Kasumi-1 (cell line): ENCODE measurements at regions not wholly inside any gene's neighbourhood (a gene's known extent, or its start where the extent isn't known, plus 50 kb on each side); places are given as distances from the start of the nearest gene placed in this dataset.

Experiments used
- DNase-seq, 2 experiments: peaks; one replicate each; lab custom pipeline; 2025; lab: John Stamatoyannopoulos, UW

DNA sequence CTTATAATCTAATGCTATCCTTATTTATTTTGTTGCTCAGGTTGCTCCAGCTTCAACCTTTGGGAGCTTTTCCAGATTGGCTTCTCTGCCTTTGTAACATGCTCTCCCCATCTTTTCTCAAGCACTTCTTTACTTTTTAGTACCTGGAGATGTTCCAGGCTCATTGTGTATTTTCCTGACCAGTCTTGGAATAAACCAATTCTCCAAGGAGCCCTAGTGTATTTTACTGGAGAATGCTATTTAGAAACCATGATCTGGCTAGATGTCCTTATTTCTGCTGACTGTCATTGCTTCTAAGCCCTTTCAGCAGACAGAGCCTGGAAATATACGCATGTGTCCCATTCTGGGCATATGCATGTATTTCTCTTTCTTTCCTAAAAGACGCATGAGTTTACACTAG lies 95.7 kb downstream of the EMX2 start:
- no peak for DNase-seq

DNA sequence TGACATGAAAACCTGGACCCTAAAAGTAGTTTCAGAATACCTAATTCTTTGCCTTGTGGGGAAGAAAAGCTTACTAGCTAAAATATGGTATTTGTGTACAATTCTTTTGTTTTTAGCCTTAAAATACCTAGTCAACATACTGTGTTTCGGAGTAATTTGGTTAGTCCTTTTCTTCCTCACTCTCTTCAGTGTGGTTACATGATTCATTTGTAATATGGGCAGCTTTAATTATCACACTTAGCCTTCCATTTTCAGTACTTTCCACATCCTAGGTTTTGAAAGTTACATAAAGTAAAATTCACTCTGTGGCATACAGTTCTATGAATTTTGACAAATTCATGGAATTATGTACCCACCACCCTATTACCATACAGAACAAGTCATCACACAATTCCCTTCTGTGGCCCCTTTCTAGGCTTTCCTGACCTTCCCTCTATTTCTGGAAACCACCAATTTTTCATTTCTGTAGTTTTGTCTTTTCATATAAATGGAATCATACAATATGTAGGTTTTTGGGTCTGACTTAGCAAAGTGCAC lies 96.2 kb downstream of the EMX2 start:
- DNase-seq, result no peak

DNA sequence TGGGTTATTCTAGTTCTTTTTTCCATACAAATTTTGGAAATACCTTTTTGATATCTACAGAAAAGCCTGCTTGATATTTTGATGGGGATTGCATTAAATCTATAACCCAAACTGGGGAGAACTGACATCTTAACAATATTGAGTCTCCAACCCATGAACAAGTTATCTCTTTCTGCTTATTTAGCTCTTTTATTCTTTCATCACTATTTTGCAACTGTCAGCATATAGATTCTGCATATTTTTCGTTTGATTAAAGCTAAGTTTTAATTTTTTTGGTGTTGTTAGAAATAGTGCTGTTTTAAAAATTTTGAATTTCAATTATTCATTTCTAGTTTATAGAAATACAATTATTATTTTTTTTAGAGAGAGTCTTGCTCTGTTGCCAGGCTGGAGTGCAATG lies 97.9 kb downstream of the EMX2 start:
- no peak for DNase-seq

DNA sequence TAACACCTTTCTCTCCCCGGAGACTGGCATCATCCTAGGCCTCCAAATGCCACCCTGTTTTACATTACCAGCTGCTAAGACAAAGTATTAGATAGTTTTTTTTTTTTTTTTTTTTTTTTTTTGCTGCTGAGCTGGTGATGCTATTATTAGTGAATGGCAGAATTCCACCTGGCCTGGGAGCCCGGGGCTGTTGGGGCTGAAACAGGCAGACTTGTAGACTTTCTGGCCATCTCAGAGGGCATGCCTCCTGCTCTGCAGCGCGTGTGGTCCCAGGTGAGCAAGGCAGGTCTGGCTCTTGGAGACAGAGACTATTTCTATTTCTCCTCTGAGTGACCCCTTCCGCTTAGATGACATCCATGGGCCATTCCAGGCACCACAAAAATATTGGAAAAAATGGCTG lies 104.2 kb downstream of the EMX2 start:
- no peak for DNase-seq

DNA sequence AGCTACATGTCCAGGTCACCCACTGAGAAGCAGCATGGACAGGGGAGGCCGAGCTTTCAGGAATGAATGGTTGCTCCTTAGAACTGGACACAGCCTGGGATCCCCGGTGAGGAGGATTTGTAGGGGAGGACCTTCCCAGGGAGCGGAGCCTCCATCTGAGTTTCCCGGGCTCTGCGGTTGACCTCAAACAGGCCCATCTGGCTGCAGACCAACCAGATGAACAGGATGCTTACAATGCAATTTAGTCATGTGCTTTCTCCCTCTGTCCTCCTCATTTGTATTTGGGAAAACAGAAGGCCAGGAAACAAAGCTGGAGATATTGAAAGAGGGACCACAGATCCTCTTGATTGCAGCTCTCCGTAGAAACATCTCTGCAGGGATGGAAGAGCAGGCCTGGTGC lies 104.8 kb downstream of the EMX2 start:
- DNase-seq, result no peak

DNA sequence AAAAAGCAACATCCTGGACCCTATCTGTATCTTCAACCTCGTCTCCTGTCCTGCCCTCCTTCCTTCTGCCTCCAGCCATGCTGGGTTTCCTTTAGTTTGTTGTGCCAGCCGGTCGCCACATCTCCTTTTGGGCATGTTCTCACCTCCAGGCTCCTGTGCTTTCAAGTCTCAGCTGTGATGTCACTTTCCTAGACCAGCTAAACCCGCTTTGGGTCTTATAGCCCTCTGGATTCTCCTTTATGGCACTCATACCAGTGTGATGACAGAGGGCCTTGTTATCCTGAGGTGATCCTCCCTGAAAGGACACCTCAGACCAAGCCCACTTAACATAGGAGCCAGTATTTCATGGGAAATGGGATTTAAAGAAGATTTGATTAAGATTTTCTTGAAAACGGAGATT lies 108.6 kb downstream of the EMX2 start:
- no peak for DNase-seq

DNA sequence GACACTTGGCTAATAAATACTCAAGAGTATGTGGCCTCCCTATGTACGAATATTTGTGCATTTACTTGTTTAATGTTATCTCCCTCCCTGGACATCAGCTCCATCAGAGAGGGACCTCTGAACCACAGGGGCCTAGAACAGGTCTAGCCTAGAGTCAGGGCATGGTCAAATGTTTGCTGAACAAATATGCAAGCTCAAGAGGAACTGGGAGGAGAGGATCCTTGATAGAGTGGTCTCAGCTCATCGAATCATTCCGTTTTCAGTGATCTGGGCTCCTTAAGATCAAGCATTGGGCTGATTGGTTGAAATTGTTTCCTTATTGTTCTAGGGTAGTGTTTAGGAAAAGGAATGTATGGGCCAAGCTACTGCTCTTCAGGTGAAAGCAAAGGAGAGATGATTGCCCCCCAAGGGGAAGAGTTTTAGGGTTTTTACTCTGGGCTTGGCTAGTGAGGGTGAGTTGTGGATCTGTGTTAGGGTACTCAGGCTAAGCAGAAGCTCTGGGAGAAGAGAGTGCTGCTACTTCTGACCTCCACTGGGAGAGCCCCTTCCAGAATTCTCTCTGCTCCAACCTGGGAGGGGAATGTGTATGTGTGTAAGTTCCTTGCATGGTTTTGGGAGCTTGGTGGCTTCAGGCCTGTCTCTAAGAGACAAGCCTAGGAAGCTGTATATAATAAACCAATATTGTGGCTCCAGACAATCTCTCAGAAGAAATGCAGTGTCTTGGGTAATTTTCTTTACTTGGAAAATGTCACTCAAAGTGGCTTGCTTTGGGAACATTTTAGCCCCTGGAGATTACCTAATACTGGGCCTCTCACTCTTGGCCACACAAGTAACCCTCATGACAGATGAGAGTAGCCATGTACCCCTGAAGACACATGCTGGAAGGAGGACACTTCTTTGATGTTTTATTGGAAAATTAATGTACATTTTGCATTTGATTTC lies 110.0 kb downstream of the EMX2 start:
- no peak for DNase-seq

DNA sequence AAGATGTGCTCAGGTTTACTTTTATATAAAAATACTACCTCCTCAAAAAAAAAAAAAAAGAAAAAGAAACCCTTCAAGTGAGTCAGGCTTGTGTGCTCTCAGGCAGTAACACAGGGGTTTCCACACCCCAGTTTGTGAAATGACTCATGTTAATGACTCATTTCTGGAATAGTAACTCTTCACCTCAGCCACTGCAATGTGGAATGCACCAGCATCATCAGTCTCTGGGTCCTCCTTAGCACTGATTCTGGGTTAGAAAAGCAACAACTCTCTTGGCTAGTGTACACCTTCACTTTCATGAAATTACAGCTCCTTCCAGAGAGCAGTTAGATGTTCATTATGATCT lies 110.6 kb downstream of the EMX2 start:
- no peak for DNase-seq

DNA sequence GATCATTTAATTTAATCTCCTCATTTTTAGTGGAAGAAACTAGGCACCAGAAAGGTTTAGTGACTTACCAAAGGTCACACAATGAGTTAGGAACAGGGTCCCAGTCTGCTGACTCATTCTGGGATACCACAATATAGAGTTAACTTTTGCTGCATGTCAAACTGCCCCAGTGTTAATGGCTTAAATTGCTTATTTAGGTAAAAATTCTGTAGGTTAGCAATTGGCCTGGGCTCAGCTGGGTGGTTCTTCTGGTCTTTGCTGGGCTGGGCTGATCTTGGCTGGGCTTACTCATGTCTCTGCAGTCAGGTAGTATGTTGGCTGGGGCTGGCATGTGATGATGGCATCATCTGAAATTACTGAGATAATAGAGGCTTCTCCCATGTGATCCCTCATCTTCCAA lies 111.6 kb downstream of the EMX2 start:
- no peak for DNase-seq

DNA sequence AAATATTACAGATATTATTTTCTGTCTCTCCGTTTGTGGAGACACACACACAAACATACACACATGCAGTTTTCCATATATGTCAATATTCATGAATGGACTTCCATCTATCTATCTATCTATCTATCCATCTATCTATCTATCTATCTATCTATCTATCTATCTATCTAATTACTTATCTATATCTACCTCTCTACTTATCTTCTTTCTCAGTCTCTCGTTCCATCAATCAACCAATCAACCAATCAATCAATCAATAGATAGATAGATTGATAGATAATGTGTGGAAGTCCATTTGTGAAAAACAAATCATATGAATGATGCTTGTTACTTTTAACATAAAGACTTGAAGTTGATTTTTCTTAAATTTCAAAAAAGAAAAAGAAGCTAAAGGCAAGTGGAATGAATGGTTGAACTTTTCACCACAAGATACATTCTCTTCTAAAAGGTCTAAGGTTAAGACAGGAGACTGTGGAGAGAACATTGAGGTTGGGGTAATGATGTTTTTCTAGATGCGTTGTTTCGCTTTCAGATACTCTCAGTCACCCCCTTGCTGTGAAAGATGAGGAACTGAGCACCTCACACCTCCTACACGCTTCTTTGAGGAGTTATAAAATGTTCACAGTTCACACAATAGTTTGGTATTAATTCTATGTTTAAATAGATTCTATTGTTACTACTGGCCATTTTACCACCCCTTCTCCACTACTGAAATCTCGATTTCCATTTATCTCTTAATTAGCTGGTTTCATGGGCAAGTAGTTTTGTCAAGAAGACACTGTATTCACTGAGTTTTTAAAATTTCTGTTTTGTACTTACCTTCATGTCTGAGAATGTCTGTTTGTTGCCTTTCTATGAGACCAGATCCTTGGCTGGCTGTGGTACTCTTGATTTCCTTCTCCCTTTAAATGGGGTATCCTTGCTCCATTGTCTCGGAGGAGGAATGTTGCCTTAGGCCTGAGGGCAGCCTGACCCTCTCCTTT lies 114.1 kb downstream of the EMX2 start:
- DNase-seq, result no peak

DNA sequence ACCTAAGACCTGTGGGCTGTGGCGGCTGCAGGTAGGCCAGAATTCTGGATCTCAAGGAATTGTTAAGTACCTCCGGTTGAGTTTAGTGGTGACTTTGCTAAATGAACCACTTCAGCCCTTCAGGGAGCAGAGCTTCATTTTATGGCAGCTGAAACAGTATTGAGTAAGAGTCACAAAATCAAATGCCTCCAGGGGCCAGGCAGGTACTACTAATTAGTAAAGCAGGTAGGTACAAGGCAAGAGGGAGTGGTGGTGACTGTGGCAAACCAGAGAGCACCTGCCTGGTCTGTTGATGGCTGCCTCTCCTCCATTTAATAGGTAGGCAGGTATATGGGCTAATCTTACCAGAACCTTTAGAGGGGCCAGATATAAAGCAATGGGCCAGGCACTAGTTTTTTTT lies 118.8 kb downstream of the EMX2 start:
- no peak for DNase-seq

DNA sequence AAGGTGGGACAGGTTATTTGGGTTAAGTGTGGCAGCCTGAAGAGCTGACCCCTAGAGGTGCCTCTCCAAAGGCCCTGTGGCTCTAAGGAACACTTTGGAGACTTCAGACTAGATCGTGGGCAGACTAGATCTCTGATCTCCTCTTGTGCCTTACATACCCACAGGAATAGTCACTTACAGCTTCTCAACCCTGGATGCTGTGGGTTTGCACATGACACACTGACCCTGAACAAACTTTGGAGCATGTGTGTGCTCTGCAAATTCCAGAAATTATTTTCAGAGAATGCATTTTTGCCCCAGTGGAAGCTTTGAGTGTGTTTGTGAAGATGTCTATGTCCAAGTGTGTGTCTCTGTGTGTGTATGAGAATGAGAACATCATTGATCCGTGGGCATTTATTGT lies 119.6 kb downstream of the EMX2 start:
- DNase-seq, result no peak

DNA sequence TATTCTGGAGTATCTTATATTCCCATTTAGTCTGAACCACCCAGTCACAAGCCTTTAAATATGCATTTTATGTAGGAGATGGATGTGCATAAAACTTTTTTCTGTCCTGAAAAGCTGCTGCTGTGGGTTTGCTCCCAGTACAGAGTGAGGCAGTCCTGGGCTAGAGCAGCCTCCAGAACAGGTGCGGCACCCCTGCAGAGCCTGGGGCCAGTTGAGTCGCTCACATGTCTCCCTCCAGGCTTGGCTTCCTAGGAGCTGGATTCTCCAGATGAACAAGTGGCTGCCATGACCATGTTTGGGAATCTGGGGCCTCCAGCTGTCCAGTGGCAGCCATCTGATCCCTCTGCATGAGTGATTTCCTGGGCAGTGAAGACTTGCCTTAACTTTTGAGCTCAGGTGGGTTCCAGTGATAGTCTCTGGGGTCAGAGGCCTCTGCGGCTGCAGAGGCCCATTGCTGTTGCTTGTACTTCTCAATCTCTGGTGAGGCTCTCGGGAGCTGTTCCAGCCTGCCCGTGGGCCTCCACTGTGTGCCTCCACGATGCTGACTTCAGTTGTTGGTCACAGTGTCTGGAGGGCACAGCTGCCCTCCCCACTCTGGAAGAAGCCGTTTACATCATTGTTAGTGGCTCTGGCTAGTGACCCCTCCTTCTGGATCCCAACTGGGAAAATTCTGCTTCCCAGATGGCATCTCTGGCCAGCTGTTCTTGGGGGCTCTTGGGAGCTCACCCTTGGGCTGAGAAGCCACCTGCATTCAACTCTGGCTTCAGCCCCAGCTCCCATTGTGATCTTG lies 120.4 kb downstream of the EMX2 start:
- DNase-seq, result no peak

DNA sequence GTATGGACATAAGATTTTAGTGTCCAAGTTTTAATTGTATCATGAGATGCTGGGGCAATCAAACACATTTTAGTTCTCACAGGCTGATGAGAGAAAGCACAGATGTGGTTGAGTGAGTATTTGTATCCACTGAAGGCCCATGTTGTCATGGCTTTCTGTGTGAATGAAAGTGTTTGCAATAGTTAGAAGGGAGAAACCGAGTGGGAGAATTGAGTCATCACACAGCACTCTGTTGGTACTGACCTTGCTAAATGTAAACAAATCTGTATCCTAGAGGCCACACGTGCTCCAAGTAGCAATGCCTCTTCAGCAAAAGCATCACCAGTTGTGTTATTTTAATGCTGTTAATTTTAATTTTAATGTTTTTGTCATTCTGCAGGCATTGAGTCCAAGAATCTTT lies 121.2 kb downstream of the EMX2 start:
- no peak for DNase-seq

DNA sequence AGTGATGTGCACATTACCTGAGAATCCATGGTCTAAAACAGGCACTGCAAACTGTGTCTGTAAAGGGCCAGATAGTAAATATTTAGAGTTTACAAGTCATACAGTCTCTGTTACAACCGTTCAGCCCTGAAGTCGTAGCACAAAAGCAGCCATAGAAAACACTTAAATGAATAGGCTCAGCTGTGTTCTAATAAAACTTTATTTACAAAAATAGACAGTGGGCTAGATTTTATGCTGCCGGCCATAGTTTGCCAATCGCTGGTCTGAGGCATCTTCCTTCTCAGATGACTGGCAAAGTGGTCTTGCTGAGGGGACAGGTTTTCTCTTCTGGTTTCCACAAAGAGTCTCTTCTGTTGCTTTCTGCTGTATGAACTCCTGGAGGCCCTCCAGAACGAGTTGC lies 121.7 kb downstream of the EMX2 start:
- DNase-seq, result no peak

DNA sequence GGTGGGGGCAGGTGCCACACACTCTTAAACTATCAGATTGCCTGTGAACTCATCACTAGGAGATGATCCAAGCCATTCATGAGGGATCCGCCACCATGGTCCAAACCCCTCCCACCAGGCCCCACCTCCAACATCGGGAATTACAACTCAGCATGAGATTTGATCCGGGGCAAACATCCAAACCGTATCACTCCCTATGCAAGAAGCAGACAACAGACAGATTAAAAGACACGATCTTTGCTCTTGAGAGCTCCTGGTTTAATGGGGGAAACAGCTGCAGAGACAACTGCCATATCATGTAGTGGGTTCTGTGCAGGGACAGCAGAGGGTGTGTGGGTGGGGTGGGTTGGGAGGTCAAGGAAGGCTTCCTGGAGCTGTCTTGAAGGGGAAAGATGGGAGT lies 123.6 kb downstream of the EMX2 start:
- no peak for DNase-seq

DNA sequence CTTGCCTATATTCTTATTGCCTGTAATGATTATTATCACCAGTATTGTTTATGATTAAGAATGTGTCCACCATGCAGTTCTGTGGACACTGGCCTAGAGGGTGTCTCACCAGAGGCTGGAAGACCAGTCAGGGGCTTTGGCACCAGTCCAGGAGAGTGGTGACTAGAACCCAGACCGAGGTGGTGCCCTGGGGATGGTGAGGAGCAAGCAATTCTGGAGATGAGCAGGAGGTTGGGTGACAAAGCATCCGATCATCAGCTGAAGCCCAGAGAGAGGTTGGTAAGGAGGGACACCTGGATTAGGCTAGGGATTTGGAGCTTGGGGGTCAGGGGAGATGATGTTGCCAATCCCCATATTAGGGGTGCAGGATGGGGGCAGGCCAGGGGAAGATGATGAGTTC lies 124.4 kb downstream of the EMX2 start:
- no peak for DNase-seq

DNA sequence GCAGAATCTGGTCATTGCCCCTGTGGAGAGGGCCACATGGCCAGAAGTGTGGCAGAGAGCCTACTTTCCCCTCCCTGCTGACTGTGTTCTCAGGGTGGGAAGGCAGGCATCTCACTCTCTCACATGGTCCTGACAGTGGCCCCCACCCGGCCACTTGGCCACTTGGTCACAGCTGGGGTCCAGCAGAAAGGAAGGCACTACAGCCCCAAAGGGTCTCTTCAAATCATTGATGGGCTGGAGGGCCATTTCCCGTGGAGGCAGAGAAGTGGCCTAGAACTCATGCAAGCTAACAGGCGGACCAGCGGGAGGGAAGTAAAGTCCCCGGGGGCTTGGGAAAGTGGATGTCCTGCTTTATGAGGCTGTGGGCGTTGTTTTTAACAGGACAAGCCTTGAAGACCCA lies 125.3 kb downstream of the EMX2 start:
- DNase-seq, result no peak

DNA sequence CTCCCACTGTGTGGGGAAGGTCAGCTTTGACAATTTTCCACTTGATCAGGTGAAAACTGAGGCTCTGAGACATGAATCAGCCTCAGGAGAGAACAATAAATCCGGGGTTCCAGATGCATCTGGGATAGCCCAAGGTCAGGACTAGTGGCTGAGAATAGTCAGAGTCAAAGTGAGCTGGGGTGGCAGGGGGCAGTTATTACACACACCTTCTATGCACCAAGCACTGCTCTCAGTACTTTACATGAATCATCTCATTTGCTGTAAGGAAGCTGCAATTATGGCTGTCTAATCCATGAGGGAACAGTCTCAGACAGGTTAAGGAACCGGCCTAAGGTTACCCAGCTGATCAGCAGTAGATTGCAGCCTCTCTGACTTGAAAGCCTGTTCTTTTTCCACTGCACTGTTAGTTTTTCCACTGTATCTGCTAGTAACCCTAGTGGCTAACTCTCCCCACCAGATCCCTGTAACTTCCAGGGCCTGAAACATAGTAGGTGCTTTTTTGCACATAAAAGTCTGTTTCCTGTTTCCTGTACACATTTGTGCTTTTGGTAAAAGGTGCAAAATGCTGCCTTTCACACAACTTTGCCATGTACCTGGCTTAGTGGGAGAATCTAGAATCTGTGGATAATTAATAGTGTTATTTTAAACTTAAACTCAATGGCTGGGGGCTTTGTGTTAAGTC lies 125.9 kb downstream of the EMX2 start:
- DNase-seq, result no peak

DNA sequence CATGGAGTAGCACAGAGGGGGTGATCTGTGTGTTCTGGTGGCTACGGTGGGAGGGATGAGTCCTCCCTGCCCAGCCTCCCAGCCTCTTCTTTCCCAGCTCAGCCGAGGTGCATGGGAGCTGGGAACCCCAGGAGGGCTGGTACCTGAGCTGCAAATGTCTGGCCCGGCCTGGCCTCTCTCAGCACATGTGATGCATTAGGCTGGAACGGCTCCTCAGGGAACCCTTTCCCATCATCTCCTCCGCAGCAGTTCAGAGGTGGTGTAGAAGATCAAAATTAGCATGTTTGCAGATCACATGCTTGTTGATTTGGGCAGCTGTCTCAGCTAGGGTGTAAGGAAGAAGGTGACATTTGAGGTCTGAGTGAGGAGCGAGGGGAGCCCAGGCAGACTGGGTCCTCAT lies 126.6 kb downstream of the EMX2 start:
- DNase-seq, result no peak

DNA sequence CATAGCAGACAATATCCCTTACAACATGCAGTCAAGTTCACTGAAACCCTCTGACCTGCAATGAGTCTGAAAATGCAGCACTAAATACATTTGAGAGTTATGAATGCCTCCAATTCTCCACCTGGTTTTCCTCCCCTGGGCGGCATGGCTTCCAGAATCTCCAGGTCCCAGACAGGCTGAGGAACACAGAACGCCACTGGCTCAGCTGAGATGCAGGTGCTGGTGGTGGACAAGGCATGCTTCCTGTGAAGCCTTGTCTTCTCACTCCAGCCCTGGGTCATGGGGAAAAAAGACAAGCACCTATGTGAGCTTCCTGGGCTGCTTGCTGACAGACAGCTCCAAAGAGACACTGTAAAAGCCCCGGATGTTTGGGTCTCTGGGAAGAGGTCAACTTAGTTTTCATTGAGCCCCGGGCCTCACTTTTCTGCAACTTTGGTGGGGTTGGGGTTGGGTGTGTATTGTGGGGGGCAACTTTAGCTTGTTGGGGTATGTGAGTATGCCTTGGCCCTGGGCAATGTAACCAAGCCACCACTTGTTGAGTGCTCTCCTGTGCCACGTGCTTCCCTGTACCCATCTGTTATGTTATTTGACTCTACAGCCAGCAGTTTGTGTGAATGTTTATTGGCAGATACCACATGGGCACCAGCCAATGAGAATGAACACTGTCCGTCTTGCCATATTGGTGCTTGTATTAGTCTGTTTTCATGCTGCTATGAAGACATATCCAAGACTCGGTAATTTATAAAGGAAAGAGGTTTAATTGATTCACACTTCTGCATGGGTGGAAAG lies 127.8 kb downstream of the EMX2 start:
- DNase-seq, result no peak
